ENCODE measurements at regions not wholly inside any gene's neighbourhood (a gene's known extent, or its start where the extent isn't known, plus 50 kb on each side); places are given as distances from the start of the nearest gene placed in this dataset.

DNA sequence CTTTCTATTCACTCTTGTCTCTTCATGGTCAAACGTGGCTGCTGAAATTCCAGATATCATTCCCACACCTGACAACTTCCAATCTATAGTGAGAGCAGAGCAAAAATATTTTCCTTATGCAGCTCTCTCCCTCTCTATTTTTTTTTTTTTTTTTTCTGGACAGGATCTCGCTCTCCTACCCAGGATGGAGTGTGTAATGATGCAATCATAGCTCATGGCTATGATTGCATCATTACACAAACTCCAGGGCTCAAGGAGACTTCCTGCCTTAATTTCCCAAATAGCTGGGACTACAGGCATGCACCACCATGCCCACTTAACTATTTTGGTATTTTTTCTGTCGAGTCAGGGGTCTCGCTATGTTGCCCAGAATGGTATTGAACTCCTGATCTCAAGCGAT, 1398.9 kb downstream of the AACS start:
- 73 to 92% (median 81%) methylated on average over 5 of the region's 5 CpGs for WGBS, 4 donors
- H3K27ac ChIP-seq: no peak overlapping the region
- DNase-seq: no peak
- TF ChIP-seq, protein P1, sequence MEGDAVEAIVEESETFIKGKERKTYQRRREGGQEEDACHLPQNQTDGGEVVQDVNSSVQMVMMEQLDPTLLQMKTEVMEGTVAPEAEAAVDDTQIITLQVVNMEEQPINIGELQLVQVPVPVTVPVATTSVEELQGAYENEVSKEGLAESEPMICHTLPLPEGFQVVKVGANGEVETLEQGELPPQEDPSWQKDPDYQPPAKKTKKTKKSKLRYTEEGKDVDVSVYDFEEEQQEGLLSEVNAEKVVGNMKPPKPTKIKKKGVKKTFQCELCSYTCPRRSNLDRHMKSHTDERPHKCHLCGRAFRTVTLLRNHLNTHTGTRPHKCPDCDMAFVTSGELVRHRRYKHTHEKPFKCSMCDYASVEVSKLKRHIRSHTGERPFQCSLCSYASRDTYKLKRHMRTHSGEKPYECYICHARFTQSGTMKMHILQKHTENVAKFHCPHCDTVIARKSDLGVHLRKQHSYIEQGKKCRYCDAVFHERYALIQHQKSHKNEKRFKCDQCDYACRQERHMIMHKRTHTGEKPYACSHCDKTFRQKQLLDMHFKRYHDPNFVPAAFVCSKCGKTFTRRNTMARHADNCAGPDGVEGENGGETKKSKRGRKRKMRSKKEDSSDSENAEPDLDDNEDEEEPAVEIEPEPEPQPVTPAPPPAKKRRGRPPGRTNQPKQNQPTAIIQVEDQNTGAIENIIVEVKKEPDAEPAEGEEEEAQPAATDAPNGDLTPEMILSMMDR (IDR thresholded peaks at IDR 0.05): no peak
- TF ChIP-seq POLR2A (IDR thresholded peaks at IDR 0.05): no peak
- no peaks in the 10 kb centered on the region for H3K36me3 ChIP-seq (replicated peaks in 1 of 2)
- intact Hi-C loops (cut with DNase I): no loop called here
- no peaks in the 10 kb centered on the region for H3K27me3 ChIP-seq
- no peaks in the 10 kb centered on the region for H3K9me3 ChIP-seq (replicated peaks in 1 of 3)
- H3K4me1 ChIP-seq (replicated peaks in 1 of 2): no peaks in the 10 kb centered on the region
- H3K4me3 ChIP-seq: no peak overlapping the region

DNA sequence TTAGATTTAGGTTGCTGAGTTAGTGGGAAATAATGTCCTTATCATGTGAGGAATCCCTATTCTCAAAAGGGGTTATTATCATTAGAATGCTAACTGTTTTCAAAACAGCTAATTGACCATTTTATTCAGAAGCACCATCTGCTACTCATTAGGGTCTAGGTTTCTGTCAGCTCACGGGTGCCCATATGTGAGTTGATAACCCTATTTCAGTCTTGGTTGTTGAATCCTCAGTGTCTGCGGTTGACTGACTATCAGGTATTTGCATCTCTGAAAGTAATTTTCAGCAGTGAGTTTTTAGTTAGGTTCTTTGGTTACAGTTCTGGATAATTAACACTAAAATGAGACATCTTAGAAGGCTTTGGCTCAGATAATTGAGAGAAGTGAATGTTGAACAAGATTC, 1404.0 kb downstream of the AACS start:
- TF ChIP-seq POLR2A (IDR thresholded peaks at IDR 0.05): no peak
- TF ChIP-seq, protein P1 (IDR thresholded peaks at IDR 0.05): no peak
- 77 to 87% (median 84%) methylated on average over 2 of the region's 2 CpGs for WGBS, 4 donors
- Histone ChIP-seq H3K27ac (no peak overlapping the region), H3K9me3 (replicated peaks in 1 of 3) (no peaks in the 10 kb centered on the region), H3K4me1 (replicated peaks in 1 of 2) (no peaks in the 10 kb centered on the region), H3K27me3 (no peaks in the 10 kb centered on the region), H3K4me3 (no peak overlapping the region), H3K36me3 (replicated peaks in 1 of 2) (no peaks in the 10 kb centered on the region)
- no peak for DNase-seq
- intact Hi-C loops (cut with DNase I): no loop called here

DNA sequence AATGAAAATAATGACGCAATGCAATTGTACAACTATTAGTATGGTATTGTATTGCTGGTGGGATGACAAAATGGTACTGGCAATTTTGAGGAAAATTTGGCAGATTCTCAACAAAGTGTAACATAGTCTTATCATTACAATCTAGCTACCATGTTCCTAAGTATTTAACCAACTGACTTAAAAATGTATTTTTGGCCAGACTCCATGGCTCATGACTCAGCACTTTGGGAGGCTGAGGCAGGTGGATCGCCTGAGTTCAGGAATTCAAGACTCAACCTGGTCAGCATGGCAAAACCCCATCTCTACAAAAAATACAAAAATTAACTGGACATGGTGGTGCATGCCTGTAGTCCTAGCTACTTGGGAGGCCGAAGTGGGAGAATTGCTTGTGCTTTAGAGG, 1409.5 kb downstream of the AACS start:
- no peak for DNase-seq
- no peak overlapping the region for H3K27ac ChIP-seq
- intact Hi-C loops (cut with DNase I): no loop called here
- H3K36me3 ChIP-seq (replicated peaks in 1 of 2): no peaks in the 10 kb centered on the region
- H3K4me3 ChIP-seq: no peak overlapping the region
- TF ChIP-seq POLR2A (IDR thresholded peaks at IDR 0.05): no peak
- TF ChIP-seq, protein P1 (IDR thresholded peaks at IDR 0.05): no peak
- WGBS, 4 donors: 94 to 96% (median 95%) methylated on average over 3 of the region's 3 CpGs
- H3K27me3 ChIP-seq: no peaks in the 10 kb centered on the region
- no peaks in the 10 kb centered on the region for H3K4me1 ChIP-seq (replicated peaks in 1 of 2)
- no peaks in the 10 kb centered on the region for H3K9me3 ChIP-seq (replicated peaks in 1 of 3)

DNA sequence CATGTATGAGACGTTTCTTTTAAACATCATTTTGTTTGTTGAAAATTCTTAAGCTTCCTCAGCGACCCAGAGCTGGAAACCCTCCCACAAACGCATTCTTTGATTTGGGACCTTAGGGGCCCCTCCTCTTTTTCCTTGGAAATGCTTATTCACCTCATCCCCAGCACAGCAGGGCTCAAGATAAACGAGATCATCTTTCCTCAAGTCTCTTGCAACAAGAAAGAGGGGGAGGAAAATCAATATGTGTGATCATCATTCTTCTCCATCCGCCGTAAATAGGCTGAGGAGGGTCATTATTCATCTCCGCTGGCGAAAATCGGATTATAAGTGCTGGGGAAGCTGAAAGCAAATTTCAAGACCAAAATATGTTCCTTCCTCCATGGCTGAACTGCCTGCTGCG, 1415.2 kb downstream of the AACS start:
- TF ChIP-seq POLR2A (IDR thresholded peaks at IDR 0.05): no peak
- intact Hi-C loops (cut with DNase I): no loop called here
- Histone ChIP-seq H3K4me3 (no peak overlapping the region), H3K9me3 (replicated peaks in 1 of 3) (no peaks in the 10 kb centered on the region), H3K36me3 (replicated peaks in 1 of 2) (no peaks in the 10 kb centered on the region), H3K27me3 (no peaks in the 10 kb centered on the region), H3K4me1 (replicated peaks in 1 of 2) (no peaks in the 10 kb centered on the region), H3K27ac (no peak overlapping the region)
- no peak for DNase-seq
- WGBS, 4 donors: 53 to 63% (median 59%) methylated on average over 10 of the region's 10 CpGs

DNA sequence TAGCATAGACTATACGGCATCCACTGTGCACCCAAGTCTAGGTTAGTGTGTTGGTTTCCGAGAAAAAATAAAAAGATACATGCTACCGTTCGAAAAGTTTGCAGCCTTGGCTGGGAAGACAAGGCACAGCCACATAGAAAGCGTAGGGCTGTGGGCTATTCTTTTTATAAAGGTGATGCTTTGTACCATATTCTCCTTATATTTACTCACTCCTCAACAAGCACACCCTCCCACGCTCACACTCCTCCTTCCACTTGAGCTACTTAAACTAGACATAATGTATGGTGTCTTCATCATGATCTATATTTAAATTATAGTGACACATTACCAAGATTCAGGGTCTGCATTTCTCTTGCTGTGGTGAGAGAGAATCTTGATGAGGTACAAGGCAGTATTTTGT, 1416.5 kb downstream of the AACS start:
- Histone ChIP-seq H3K27me3 (no peaks in the 10 kb centered on the region), H3K4me3 (no peak overlapping the region), H3K27ac (no peak overlapping the region), H3K4me1 (replicated peaks in 1 of 2) (no peaks in the 10 kb centered on the region), H3K36me3 (replicated peaks in 1 of 2) (no peaks in the 10 kb centered on the region), H3K9me3 (replicated peaks in 1 of 3) (no peaks in the 10 kb centered on the region)
- TF ChIP-seq, protein P1 (IDR thresholded peaks at IDR 0.05): no peak
- no peak for TF ChIP-seq POLR2A (IDR thresholded peaks at IDR 0.05)
- WGBS, 4 donors: 87 to 90% (median 88%) methylated on average over 6 of the region's 6 CpGs
- intact Hi-C loops (cut with DNase I): no loop called here
- no peak for DNase-seq

Measured in adrenal gland (tissue), 9 donors.